Hematopoietic multipotent progenitor cell (in vitro differentiated cells): ENCODE measurements at regions not wholly inside any gene's neighbourhood (a gene's known extent, or its start where the extent isn't known, plus 50 kb on each side); places are given as distances from the start of the nearest gene placed in this dataset.
A peak's percentile ranks its signal among the peaks of the same experiment; 100 is the strongest.

Experiments used
- DNase-seq, 3 donors: peaks; one replicate each; pipeline ENCODE4 v3.0.0-alpha.2; 2011 to 2015; ENCODE audit warnings: low read depth in 2 of 3, low spot score in 2 of 3

GRCh38 chr5:61683148-61683547, 351.1 kb downstream of the ZSWIM6 start:
- DNase-seq, result no peak

DNA sequence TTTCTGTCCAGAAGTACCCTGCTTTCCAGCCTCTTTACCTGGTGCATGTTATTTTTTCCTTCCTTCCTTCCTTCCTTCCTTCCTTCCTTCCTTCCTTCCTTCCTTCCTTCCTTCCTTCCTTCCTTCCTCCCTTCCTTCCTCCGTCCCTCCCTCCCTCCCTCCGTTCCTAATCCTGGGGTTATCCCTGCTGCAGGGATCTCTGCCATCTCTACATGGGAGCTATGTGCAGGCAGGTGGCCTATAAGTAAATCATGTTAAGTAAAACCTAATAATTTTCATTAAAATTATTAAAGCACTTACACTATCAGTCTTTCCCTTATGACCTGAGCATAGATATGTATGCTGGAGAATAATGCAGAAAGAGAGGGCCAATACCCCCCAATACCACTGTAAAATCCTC, 351.9 kb downstream of the ZSWIM6 start:
- no peak for DNase-seq

DNA sequence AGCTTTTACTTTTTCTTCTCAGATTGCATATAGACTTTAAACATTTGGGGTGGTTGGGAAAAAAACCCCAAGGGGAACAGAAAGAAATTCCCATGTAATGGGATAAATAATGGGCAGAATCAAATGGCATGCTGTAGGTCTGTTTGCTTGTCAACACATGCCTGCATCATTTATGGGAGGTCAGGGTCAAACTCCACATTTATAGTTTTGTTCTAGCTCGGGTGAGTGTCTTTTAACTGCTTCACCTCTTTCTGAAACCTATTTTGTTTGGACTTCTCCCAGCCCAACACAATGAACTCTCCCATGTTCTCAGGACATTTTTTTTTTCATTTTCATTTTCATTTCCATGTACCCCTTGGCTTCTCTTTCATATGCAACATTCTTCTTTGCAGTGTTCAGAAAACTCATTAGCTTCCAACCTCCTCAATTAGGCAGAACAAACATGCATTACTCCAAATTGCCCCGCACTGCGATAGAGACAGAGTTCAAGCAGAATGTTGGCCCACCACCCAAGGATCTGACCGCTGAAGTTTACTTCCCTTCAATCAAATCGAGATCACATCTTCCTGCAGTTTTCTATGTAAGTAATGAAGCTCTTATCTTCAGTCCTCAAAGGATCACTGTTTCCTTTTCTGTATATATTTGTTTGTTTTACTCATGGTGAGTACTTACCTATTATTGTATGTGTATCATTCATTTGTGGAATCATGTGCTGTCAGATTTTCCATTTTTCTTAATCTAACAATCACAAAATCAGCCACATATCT, 354.6 kb downstream of the ZSWIM6 start:
- no peak for DNase-seq

DNA sequence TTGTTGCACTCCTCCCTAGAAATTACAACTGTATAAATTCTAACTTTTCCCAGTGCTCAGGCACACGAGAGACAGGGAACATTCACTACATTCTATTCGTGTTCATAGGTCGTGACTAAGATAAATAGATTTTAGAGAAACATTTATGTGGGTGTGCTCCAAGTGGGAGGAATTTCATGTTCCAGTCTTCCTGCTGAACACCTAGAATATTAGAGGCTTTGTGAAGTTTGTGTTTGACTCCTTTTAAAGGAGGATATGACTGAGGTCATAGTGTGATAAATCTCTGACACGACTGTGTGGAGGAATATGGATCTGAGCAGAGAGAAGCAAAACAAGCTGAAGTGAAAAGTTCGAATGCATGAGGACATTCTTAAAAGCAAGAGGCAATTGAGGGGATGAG, 355.3 kb downstream of the ZSWIM6 start:
- DNase-seq, result no peak

GRCh38 chr5:61689153-61689846, 357.2 kb downstream of the ZSWIM6 start:
- DNase-seq, result no peak

DNA sequence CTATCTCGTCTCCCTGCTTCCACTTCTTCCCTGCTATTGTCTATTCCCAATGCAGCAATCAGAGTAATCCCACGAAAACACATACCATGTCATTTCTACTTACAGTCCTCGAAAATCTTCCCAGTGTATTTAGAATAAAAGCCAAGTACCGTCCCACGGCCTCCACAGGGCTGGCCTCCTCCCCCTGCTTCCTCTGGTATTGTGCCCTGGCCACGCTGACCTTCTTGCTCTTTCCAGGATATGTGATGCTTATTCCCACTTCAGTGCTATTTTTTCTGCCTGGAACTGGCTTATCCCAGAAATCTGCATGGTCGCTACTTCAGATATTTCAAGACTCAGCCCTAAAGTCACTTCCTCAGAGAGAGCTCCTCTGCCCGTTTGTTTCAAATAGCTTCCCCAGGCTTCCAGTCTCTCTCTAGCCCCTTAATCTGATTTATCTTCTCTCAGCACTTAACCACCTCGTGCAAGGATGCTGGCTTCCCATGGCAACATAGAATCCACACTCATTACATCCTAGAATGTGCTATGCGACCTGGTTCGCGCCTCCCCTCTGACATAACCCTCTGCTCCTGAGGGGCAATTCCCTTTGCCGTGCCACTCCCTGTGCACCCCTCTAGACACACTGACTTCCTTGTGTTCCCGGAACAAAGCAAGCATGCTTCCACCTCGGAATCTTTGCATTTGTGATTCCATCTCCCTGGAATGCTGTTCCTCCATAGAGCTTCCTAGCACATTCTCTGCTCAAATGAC, 365.9 kb downstream of the ZSWIM6 start:
- DNase-seq, result no peak

DNA sequence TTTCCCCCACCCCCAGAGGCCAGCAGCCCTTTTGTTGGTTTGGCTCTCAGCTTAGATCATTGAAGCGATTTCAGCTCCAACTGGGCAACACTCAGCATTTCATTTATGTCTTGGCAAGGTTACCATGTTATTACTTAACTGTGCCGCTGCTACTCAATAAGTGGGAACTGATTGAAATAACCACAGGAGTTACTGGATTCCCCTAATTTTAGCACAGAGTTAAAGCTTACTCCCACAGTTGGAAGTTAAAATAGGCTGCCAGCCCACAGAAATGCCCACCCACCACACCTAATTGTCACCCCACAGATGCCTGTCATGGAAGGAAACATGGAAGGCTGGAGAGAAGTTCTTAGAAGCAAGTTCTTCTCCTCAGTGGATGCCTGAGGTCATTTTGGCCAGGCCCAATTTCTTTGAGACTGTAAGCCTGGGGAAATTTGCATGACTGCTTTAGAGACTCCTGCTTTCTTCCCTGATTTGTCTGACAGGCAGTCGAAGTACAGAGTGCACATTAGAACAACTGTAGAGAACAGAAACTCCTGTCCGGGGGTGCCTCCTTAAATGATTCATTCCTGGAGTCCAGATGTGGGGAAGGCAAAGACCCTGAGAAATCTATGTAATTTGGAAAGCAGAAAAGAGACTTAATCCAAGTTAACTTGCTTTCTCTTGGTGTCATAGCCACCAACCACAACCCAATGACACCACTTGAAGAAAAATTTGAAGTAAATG, 370.0 kb downstream of the ZSWIM6 start:
- no peak for DNase-seq

GRCh38 chr5:61702784-61703183, 370.7 kb downstream of the ZSWIM6 start:
- DNase-seq, result no peak

DNA sequence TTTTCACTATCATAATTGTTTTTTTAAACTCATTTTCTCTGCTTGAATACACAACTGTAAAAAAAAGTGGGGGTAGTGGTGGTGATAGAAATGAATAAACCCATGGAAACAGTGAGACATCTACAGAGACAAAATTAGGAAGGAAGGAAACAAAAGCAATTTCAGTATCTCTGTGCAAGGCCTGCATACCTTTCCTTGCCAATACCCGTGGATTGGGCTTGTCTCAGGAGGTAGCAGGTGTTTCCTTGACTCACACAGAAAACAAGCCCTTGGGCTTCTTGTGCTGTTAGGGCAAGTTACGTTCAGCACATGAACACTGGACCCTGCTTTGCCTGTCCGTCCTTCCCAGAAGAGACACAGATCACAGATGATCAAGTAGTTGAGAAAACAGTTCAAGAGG, 372.2 kb downstream of the ZSWIM6 start:
- peak in 1 of 3 donors; percentile 12 for DNase-seq

DNA sequence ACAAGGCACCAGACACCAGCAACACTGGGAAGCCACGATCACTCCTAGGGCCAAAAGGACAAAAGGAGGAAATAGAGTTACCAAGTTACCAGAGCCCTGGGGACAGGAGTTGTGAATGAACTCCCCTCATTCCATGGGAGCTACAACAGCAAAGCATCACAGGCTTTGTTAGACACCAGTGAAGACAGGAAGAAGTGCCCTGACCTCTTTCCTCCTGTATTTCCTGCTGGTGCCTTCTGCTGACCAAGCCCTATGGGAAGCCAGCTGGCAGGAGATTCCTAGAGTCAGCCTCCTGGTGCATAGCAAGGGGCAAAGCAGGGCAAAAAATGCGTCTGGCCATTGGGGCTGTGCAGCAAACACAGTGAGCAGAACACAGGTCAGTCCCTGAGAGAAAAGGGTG, 374.7 kb downstream of the ZSWIM6 start:
- no peak for DNase-seq

- no peak for DNase-seq
Measured at GRCh38 chr5:61719124-61719523, 387.1 kb downstream of the ZSWIM6 start.

- no peak for DNase-seq
Measured at GRCh38 chr5:61720829-61721228, 388.8 kb downstream of the ZSWIM6 start.

- DNase-seq, result no peak
Measured at GRCh38 chr5:61724102-61724501, 392.0 kb downstream of the ZSWIM6 start.

DNA sequence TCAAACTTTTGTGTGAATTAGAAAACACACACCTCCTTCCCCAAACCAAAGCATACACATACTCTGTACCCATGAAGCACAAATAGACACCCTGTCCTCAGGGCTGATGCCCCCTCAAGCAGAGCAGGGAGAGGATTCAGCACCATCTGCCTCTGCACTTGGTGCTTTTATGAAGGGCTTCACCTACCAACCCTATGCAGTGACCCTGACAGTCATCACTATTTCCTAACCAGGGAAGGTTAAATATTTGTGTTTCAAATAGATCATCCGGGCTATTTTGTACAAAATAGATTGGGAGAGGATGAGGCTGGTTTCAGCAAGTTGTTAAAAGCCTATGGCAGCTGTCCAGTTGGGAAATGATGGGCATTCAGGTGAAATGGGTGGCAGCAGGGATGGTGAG, 396.2 kb downstream of the ZSWIM6 start:
- DNase-seq, result no peak

DNA sequence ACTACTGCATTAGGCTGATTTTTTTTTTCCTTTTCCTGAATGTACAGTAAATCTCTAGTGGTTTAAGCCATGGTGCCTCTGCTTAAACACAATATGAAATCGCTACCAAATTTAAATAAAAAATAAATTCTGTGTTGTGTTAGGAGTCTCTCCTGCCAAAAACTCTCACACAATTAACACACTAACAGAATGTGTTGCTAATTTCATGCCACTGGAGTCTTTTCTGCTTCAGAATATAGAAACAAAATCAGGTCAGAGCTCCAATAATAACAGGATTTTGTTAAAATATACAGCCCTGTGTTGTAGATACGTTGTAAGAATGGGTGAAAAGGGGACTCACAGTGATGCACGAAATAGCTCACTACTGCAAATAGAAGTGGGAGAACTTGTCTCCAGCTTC, 398.8 kb downstream of the ZSWIM6 start:
- DNase-seq, result no peak

GRCh38 chr5:61731267-61731945, 399.3 kb downstream of the ZSWIM6 start:
- DNase-seq, result no peak

GRCh38 chr5:61731946-61732314, 399.9 kb downstream of the ZSWIM6 start:
- DNase-seq, result no peak

DNA sequence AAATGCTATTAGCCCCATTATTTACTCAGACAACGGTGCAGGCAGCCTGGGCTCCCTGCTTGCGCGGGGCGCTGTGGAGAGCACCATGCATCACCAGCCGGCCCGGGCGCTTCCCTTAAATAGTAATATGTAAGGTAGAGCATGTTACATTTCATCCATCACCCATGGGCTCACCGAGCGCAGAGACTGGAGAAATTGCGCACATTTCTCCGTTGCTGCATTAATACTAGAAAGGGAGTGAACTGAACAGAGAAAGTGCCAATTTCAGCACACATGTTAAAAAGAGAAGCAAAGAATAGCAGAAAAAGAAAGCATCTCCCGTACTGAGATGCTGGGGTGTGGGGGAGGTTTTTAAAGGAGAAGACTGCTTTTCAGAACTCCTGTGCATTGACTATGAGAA, 400.3 kb downstream of the ZSWIM6 start:
- DNase-seq, result no peak

DNA sequence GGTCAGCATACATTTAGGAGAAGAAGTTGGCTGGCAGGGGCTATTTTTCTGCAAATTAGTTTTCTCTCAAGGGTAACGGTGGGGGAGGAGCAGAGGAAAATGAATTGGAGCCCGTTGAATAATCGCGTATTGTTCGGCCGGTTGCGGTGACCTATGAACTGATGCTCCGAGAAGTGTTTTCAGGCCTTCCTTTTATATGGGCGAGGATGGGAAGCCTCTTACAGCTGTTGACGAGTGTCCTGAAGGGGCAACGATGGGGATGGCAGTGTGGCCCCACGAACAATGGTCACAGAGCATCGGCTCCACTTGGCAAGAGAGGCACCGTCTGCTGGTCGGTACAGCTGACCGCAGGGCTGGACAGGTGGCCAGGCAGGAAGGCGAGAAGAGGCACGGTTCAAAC, 400.7 kb downstream of the ZSWIM6 start:
- DNase-seq, result no peak

GRCh38 chr5:61734001-61734400, 401.9 kb downstream of the ZSWIM6 start:
- DNase-seq, result no peak

- DNase-seq, result no peak
Measured at GRCh38 chr5:61734966-61735365, 402.9 kb downstream of the ZSWIM6 start.
